Stimulated activated naive CD8-positive, alpha-beta T cell treated with anti-CD3 and anti-CD28 coated beads, Interleukin-15, Interleukin-2, amounts not matched to agents 100 U/mL and 50 U/mL, for 24 hours (primary cell): ENCODE measurements at regions not wholly inside any gene's neighbourhood (a gene's known extent, or its start where the extent isn't known, plus 50 kb on each side); places are given as distances from the start of the nearest gene placed in this dataset.
"Not testable (repeated sequence)": the region's sequence is repeated elsewhere in the genome, so short reads cannot be mapped to it uniquely, and the experiment has no call there.

ENCODE experiments used
- ATAC-seq: fragments of 150-1000 bp; cut with Tn5 transposase; one replicate; pipeline ENCODE4 v1.10.0; 2021
- DNase-seq: peaks from one replicate; pipeline ENCODE4 v3.0.0; 2021

GRCh38 chr16:29258946-29259634, 147.4 kb downstream of the NPIPB11 start:
- not testable (repeated sequence) for ATAC-seq, DNase-seq

- not testable (repeated sequence) for DNase-seq, ATAC-seq
These were observed 148.8 kb downstream of the NPIPB11 start for GRCh38 chr16:29257419-29258336.

GRCh38 chr16:29256501-29256981, 150.0 kb downstream of the NPIPB11 start:
- ATAC-seq = no peak

GRCh38 chr16:29255957-29256356, 150.6 kb downstream of the NPIPB11 start:
- ATAC-seq, DNase-seq: not testable (repeated sequence)

More at GRCh38 chr16:29256501-29256981, 150.0 kb downstream of the NPIPB11 start:
- DNase-seq = no peak

GRCh38 chr16:29255496-29255796, 151.1 kb downstream of the NPIPB11 start:
- ATAC-seq, DNase-seq: not testable (repeated sequence)

- ATAC-seq (no peak), DNase-seq (no peak)
These were observed 151.6 kb downstream of the NPIPB11 start for GRCh38 chr16:29254676-29255495.

- ATAC-seq, DNase-seq: not testable (repeated sequence)
These were observed 152.6 kb downstream of the NPIPB11 start for GRCh38 chr16:29253716-29254590.

- ATAC-seq, DNase-seq: not testable (repeated sequence)
These were observed 153.4 kb downstream of the NPIPB11 start for GRCh38 chr16:29253066-29253590.

- ATAC-seq, DNase-seq: not testable (repeated sequence)
These were observed 154.2 kb downstream of the NPIPB11 start for GRCh38 chr16:29252311-29252710.

GRCh38 chr16:29251571-29252011, 154.9 kb downstream of the NPIPB11 start:
- not testable (repeated sequence) for DNase-seq, ATAC-seq

GRCh38 chr16:29250923-29251434, 155.5 kb downstream of the NPIPB11 start:
- DNase-seq, ATAC-seq: not testable (repeated sequence)

GRCh38 chr16:29250469-29250868, 156.0 kb downstream of the NPIPB11 start:
- ATAC-seq, DNase-seq: not testable (repeated sequence)

- DNase-seq = not testable (repeated sequence)
These were observed 157.6 kb downstream of the NPIPB11 start for GRCh38 chr16:29248940-29249318.

GRCh38 chr16:29248306-29248939, 158.1 kb downstream of the NPIPB11 start:
- DNase-seq, ATAC-seq: not testable (repeated sequence)

More at GRCh38 chr16:29248940-29249318, 157.6 kb downstream of the NPIPB11 start:
- not testable (repeated sequence) for ATAC-seq

- not testable (repeated sequence) for DNase-seq, ATAC-seq
These were observed 160.4 kb downstream of the NPIPB11 start for GRCh38 chr16:29246091-29246490.

GRCh38 chr16:29237971-29238370, 168.5 kb downstream of the NPIPB11 start:
- ATAC-seq (no peak), DNase-seq (no peak)

- not testable (repeated sequence) for DNase-seq, ATAC-seq
These were observed 169.0 kb downstream of the NPIPB11 start for GRCh38 chr16:29237495-29237894.

- not testable (repeated sequence) for ATAC-seq, DNase-seq
These were observed 169.5 kb downstream of the NPIPB11 start for GRCh38 chr16:29237023-29237422.

- ATAC-seq, DNase-seq: not testable (repeated sequence)
These were observed 170.6 kb downstream of the NPIPB11 start for GRCh38 chr16:29235836-29236370.
